Mesothelial cell of epicardium (in vitro differentiated cells): ENCODE measurements at regions not wholly inside any gene's neighbourhood (a gene's known extent, or its start where the extent isn't known, plus 50 kb on each side); places are given as distances from the start of the nearest gene placed in this dataset.
"Not testable (repeated sequence)": the region's sequence is repeated elsewhere in the genome, so short reads cannot be mapped to it uniquely, and the experiment has no call there.

Experiments used
- DNase-seq, 2 experiments: peaks; one replicate each; pipeline ENCODE4 v3.0.0; 2021; ENCODE audit warnings: low spot score in 2 of 2; ENCODE audit not compliant: unreplicated experiment in 2 of 2
- H3K27ac Mint-ChIP-seq: 2 replicates; pipeline ENCODE4 v1.8.0; 2021; ENCODE audit warnings: mixed read lengths
- H3K27me3 Mint-ChIP-seq: 2 replicates; pipeline ENCODE4 v1.8.0; 2021; ENCODE audit warnings: low read depth, mixed read lengths
- H3K36me3 Mint-ChIP-seq: 2 replicates; pipeline ENCODE4 v1.8.0; 2021; ENCODE audit warnings: mixed read lengths
- H3K4me1 Mint-ChIP-seq: 2 replicates; pipeline ENCODE4 v1.8.0; 2021; ENCODE audit warnings: mixed read lengths
- H3K4me3 Mint-ChIP-seq: 2 replicates; pipeline ENCODE4 v1.8.0; 2021; ENCODE audit warnings: mild to moderate bottlenecking, moderate library complexity, mixed read lengths
- H3K9me3 Mint-ChIP-seq: 2 replicates; pipeline ENCODE4 v1.8.0; 2021; ENCODE audit warnings: mixed read lengths
- TF ChIP-seq, protein P1 (sequence below): fragments of 200-600 bp; sonication (generic); IDR thresholded peaks from one replicate; pipeline ENCODE4 v1.5.0; 2021; ENCODE audit warnings: antibody characterized with exemption; ENCODE audit not compliant: unreplicated experiment

DNA sequence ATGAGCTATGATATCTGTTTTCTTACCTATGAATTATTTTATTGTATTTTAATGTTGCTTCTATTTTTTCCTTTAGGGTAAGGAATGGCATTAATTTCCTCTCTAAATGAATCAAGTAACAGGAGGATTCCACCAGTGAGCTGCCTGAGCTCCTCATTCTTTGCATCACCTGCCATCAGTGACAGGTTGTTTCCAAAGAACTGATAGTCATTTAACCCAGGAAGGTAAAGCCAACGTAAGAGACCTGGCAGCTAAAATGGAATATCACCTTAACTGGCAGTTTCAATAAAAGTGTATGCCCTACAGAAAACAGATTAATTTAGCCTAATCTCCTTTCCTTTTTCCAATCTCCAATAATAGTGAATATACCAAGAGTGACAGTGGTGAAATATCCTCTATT lies 812.0 kb downstream of the SLITRK5 start:
- no peaks in the 10 kb centered on the region for H3K27me3 Mint-ChIP-seq
- TF ChIP-seq, protein P1, sequence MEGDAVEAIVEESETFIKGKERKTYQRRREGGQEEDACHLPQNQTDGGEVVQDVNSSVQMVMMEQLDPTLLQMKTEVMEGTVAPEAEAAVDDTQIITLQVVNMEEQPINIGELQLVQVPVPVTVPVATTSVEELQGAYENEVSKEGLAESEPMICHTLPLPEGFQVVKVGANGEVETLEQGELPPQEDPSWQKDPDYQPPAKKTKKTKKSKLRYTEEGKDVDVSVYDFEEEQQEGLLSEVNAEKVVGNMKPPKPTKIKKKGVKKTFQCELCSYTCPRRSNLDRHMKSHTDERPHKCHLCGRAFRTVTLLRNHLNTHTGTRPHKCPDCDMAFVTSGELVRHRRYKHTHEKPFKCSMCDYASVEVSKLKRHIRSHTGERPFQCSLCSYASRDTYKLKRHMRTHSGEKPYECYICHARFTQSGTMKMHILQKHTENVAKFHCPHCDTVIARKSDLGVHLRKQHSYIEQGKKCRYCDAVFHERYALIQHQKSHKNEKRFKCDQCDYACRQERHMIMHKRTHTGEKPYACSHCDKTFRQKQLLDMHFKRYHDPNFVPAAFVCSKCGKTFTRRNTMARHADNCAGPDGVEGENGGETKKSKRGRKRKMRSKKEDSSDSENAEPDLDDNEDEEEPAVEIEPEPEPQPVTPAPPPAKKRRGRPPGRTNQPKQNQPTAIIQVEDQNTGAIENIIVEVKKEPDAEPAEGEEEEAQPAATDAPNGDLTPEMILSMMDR = no peak
- DNase-seq = no peak
- no peak overlapping the region for H3K4me3 Mint-ChIP-seq
- peaks cover 2% of the 10 kb centered on the region for H3K36me3 Mint-ChIP-seq
- H3K9me3 Mint-ChIP-seq = peaks cover 32% of the 10 kb centered on the region
- H3K27ac Mint-ChIP-seq = no peak overlapping the region
- peaks cover 4% of the 10 kb centered on the region for H3K4me1 Mint-ChIP-seq

DNA sequence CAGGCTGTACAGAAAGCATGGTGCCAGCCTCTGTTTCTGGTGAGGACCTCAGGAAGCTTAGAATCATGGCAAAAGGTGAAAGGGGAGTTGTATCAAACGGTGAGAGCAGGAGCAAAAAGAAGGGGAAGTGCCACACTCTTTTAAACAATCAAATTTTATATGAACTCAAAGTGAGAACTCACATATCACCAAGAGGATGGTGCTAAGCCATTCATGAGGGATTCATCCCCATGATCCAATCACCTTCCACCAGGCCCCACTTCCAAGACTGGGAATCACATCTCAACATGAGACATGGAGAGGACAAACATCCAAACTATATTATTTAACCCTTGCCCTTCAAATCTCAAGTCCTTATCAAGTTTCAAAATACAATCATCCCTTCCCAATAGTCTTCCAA lies 836.7 kb downstream of the SLITRK5 start:
- H3K4me1 Mint-ChIP-seq = no peaks in the 10 kb centered on the region
- H3K36me3 Mint-ChIP-seq = peaks cover 8% of the 10 kb centered on the region
- H3K4me3 Mint-ChIP-seq = no peak overlapping the region
- no peak overlapping the region for H3K27ac Mint-ChIP-seq
- TF ChIP-seq, protein P1 = no peak
- no peak for DNase-seq
- H3K9me3 Mint-ChIP-seq = peaks cover 60% of the 10 kb centered on the region
- no peaks in the 10 kb centered on the region for H3K27me3 Mint-ChIP-seq

DNA sequence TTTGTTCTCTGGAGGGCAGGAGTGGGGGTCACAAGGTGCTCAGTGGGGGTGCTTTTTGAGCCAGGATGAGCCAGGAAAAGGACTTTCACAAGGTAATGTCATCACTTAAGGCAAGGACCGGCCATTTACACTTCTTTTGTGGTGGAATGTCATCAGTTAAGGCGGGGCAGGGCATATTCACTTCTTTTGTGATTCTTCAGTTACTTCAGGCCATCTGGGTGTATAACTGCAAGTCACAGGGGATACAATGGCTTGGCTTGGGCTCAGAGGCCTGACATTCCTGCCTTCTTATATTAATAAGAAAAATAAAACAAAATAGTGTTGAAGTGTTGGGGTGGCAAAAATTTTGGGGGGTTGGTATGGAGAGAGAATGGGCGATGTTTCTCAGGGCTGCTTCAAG lies 841.8 kb downstream of the SLITRK5 start:
- H3K9me3 Mint-ChIP-seq = peaks cover 35% of the 10 kb centered on the region
- not testable (repeated sequence) for H3K4me1 Mint-ChIP-seq, DNase-seq, H3K36me3 Mint-ChIP-seq, H3K27ac Mint-ChIP-seq, H3K4me3 Mint-ChIP-seq, H3K27me3 Mint-ChIP-seq

DNA sequence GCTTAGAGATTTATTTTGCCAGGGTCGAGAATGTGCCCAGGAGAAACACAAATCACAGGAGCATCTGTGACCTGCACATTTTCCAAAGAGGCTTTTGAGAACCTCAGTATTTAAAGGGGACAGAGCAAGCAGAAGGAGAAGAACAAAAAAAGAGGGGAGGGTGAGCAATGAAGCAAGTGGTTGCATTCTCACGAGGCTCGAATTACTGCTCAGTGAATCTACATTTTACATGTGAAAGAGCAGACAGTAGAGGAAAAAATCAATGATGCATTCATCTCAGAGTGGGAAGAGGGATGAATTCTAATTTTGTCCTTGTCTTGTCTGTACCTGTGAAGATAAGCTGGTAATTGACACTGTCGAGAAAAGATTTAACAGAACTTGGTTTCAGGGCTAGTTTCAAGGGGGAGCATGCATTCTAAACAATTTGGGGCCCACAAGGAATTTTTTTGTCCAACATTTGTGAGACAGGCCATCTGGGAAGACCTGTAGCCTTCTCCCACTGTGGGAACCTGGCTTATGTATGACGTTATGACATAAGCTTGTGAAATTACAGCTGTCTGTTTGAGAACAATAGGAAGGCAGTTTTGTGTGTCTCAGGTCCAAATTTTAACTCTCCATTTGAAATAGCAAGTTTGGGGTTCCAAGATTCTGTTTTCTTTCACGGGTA lies 855.1 kb downstream of the SLITRK5 start:
- H3K27ac Mint-ChIP-seq = peak overlapping the region; percentile 68
- no peak overlapping the region for H3K4me3 Mint-ChIP-seq
- peaks cover 17% of the 10 kb centered on the region for H3K4me1 Mint-ChIP-seq
- H3K27me3 Mint-ChIP-seq = no peaks in the 10 kb centered on the region
- H3K36me3 Mint-ChIP-seq = peaks cover 7% of the 10 kb centered on the region
- DNase-seq = no peak
- TF ChIP-seq, protein P1 = no peak
- H3K9me3 Mint-ChIP-seq = peaks cover 41% of the 10 kb centered on the region

DNA sequence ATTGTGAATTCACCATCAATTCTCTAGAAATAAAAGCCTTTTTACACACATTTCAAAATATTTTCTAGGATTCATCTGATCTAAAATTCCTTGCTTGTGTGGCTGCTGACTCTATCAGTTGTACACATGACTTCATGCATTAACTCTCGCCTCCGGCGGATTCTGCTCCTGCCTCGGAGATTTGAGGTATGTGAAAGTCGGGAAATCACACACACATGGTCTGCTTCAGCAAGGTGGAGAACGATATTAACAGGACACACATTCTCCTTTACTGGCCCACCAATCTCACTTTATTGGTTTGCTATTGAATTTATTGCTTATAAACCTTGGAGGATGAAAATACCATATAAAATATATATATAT lies 855.7 kb downstream of the SLITRK5 start:
- no peak for DNase-seq
- peaks cover 38% of the 10 kb centered on the region for H3K9me3 Mint-ChIP-seq
- TF ChIP-seq, protein P1 = no peak
- H3K36me3 Mint-ChIP-seq = peaks cover 7% of the 10 kb centered on the region
- H3K27me3 Mint-ChIP-seq = no peaks in the 10 kb centered on the region
- H3K4me3 Mint-ChIP-seq = no peak overlapping the region
- peak overlapping the region; percentile 68 for H3K27ac Mint-ChIP-seq
- peaks cover 17% of the 10 kb centered on the region for H3K4me1 Mint-ChIP-seq

DNA sequence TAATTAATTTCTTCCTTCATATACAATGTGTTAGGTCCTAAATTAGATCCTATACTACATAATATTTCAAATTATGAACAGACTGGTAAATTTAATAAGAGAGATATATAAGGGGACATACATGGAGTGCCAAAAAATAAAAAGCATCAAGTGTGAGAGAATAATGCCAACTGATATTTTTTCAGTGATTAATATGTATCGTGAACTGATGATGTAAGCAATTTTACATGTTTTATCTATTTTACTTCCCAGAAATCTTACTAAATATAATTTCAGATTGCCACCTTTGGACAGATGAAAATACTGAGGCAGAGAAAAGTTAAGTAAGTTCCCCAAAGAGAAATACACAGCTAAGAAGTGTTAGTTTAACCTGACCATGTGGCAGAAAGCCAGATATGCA lies 870.8 kb downstream of the SLITRK5 start:
- peaks cover 12% of the 10 kb centered on the region for H3K4me1 Mint-ChIP-seq
- no peak overlapping the region for H3K4me3 Mint-ChIP-seq
- H3K27me3 Mint-ChIP-seq = no peaks in the 10 kb centered on the region

More for the DNA sequence above, 870.8 kb downstream of the SLITRK5 start:
- DNase-seq = no peak
- H3K27ac Mint-ChIP-seq = peak overlapping the region; percentile 6
- peaks cover 20% of the 10 kb centered on the region for H3K9me3 Mint-ChIP-seq
- no peaks in the 10 kb centered on the region for H3K36me3 Mint-ChIP-seq
- TF ChIP-seq, protein P1 = no peak
